Esophagus muscularis mucosa (tissue), 4 donors: ENCODE measurements at regions not wholly inside any gene's neighbourhood (a gene's known extent, or its start where the extent isn't known, plus 50 kb on each side); places are given as distances from the start of the nearest gene placed in this dataset.

ENCODE experiments used
- DNase-seq: peaks from one replicate; pipeline ENCODE4 v3.0.0-alpha.2; 2017; ENCODE audit errors: extremely low spot score
- H3K27ac ChIP-seq, 4 donors: fragments of 200-600 bp; sonication (generic); replicated peaks in 1 of 4; 1 replicate in 3 of 4; 2 replicates in 1 of 4; pipeline ENCODE4 v1.5.1; 2016 to 2019; ENCODE audit warnings: mild to moderate bottlenecking in 1 of 4
- H3K27me3 ChIP-seq, 4 donors: fragments of 200-600 bp; sonication (generic); one replicate each; pipeline versions ENCODE4 v1.5.1 to v1.6.0; 2016 to 2019
- H3K36me3 ChIP-seq, 4 donors: fragments of 200-600 bp; sonication (generic); one replicate each; pipeline ENCODE4 v1.5.1; 2016 to 2019
- H3K4me1 ChIP-seq, 4 donors: fragments of 200-600 bp; sonication (generic); one replicate each; pipeline ENCODE4 v1.5.1; 2016 to 2019
- H3K4me3 ChIP-seq, 4 donors: fragments of 200-600 bp; sonication (generic); 1 replicate in 2 of 4; 2 replicates in 2 of 4; pipeline ENCODE4 v1.5.1; 2016 to 2019; ENCODE audit warnings: mild to moderate bottlenecking in 4 of 4, moderate library complexity in 1 of 4
- H3K9me3 ChIP-seq, 4 donors: fragments of 200-600 bp; sonication (generic); 1 replicate in 3 of 4; 2 replicates in 1 of 4; pipeline ENCODE4 v1.5.1; 2016 to 2019
- EP300 ChIP-seq: sonication (generic); formaldehyde crosslinking; IDR thresholded peaks from one replicate; pipeline ENCODE4 v1.6.1; 2017; ENCODE audit warnings: antibody characterized with exemption
- POLR2A ChIP-seq: fragments of 450-650 bp; IDR thresholded peaks from one replicate; pipeline ENCODE4 v1.6.1; 2017; ENCODE audit warnings: antibody characterized with exemption, moderate library complexity, mild to moderate bottlenecking, low read depth
- POLR2AphosphoS5 ChIP-seq, 2 donors: sonication (generic); formaldehyde crosslinking; IDR thresholded peaks; one replicate each; pipeline ENCODE4 v1.6.1; 2017; ENCODE audit warnings: antibody characterized with exemption in 2 of 2
- WGBS: methylation state at CpG from one replicate; pipeline ENCODE4 v1.1.5; 2018; 5-methylcytosine and 5-hydroxymethylcytosine counted together
- intact Hi-C: fragments of 100-400 bp; cut with DNase I; formaldehyde crosslinking; loops from one replicate; pipeline ENCODE4 v1.15.1; 2023
- TF ChIP-seq, protein P1 (sequence below), 3 experiments: fragments of 200-600 bp in 2 of 3; fragments of 450-650 bp in 1 of 3; sonication (generic) in 2 of 3; IDR thresholded peaks; one replicate each; pipeline ENCODE4 v1.5.1; 2017 to 2019; ENCODE audit warnings: antibody characterized with exemption in 3 of 3, mild to moderate bottlenecking in 2 of 3, moderate library complexity in 1 of 3

DNA sequence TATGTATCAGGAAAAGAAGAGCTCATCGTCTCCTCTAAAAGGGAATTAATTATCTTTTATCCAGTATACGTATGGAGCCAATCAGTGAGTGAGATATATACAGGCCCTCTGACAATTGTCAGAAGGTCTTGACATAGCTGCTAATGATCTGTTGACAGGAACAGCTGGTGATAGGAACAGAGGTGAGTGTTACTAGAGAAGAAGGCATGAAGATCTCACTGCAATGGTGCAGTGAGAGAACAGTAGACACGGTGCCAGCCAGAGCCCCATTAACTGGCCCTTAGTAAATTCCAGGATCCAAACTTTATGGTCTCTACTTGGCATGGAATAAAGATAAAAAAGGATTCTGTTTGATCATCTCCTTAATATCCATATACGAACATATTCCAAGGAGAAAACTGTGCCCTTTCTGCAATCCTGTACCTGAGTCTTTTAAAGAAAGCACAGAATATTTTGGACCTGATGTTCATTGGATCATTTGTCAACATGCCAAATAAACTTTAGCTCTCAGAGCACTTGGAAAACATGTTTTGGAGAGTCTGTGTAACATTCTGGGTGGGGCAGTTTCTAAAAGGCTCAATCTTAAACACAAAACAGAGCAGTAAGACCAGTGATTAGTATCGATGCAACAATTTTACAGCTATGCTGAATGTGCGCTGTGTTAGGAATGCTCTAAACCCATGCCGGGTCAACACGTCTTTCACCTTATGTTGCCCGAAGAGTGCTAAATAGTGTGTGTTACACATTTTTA, 135.8 kb upstream of the CITED2 start:
- WGBS = 80% methylated on average over 9 of the region's 9 CpGs
- Histone ChIP-seq H3K36me3 (no peaks in the 10 kb centered on the region), H3K4me1 (peaks cover 0 to 7% (median 3%) of the 10 kb centered on the region in 4 donors), H3K4me3 (no peak overlapping the region), H3K27me3 (no peaks in the 10 kb centered on the region), H3K9me3 (no peaks in the 10 kb centered on the region), H3K27ac (no peak overlapping the region)
- no peak for DNase-seq
- intact Hi-C loops = no loop called here
- TF ChIP-seq EP300 (no peak), POLR2AphosphoS5 (IDR thresholded peaks at IDR 0.05) (no peak), POLR2A (no peak)
- TF ChIP-seq, protein P1, sequence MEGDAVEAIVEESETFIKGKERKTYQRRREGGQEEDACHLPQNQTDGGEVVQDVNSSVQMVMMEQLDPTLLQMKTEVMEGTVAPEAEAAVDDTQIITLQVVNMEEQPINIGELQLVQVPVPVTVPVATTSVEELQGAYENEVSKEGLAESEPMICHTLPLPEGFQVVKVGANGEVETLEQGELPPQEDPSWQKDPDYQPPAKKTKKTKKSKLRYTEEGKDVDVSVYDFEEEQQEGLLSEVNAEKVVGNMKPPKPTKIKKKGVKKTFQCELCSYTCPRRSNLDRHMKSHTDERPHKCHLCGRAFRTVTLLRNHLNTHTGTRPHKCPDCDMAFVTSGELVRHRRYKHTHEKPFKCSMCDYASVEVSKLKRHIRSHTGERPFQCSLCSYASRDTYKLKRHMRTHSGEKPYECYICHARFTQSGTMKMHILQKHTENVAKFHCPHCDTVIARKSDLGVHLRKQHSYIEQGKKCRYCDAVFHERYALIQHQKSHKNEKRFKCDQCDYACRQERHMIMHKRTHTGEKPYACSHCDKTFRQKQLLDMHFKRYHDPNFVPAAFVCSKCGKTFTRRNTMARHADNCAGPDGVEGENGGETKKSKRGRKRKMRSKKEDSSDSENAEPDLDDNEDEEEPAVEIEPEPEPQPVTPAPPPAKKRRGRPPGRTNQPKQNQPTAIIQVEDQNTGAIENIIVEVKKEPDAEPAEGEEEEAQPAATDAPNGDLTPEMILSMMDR (IDR thresholded peaks at IDR 0.05) = no peak

DNA sequence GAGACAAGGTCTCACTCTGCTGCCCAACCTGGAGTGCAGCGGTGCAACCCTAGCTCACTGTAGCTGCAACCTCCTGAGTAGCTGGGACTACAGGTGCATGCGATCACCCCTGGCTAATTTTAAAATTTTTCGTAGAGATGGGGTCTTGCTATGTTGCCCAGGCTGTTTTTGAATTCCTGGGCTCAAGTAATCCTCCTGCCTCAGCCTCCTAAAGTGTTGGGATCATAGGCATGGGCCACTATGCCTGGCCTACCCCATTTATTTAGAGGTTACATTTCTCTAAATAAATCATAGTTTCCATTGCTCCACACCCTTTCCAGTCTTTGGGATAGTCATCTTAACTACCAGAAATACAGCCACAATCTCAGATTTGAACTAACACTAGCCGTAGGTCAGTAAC, 134.7 kb upstream of the CITED2 start:
- intact Hi-C loops = no loop called here
- Histone ChIP-seq H3K27me3 (no peaks in the 10 kb centered on the region), H3K4me3 (no peak overlapping the region), H3K27ac (no peak overlapping the region), H3K4me1 (peaks cover 0 to 7% (median 3%) of the 10 kb centered on the region in 4 donors), H3K36me3 (no peaks in the 10 kb centered on the region), H3K9me3 (no peaks in the 10 kb centered on the region)
- DNase-seq = no peak
- WGBS = 86% methylated on average over 4 of the region's 4 CpGs
- TF ChIP-seq, protein P1 (IDR thresholded peaks at IDR 0.05) = no peak
- TF ChIP-seq POLR2AphosphoS5 (IDR thresholded peaks at IDR 0.05) = no peak
- no peak for TF ChIP-seq EP300
- TF ChIP-seq POLR2A = no peak

DNA sequence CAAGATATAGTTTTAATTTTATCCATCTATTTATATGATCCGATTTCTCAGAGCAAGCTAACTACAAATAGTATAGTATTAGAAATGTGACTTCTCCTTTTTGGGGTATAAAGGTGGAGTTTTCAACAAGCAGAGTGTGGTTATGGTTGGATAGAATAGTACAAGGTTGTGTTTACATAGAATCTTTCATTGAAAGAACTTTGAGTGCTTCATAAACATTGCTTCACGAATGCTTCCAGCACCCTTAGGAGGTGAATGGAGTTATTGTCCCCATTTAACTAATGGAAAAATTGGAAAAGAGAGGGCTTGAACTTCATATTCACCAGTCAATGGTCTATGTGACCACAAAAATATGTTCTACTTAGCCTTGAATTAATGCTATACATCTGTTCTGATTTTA, 134.1 kb upstream of the CITED2 start:
- DNase-seq = no peak
- no peak overlapping the region for H3K4me3 ChIP-seq
- no peaks in the 10 kb centered on the region for H3K9me3 ChIP-seq
- no peaks in the 10 kb centered on the region for H3K27me3 ChIP-seq
- WGBS = 63% methylated on average over 2 of the region's 2 CpGs
- no peak overlapping the region for H3K27ac ChIP-seq
- no peaks in the 10 kb centered on the region for H3K36me3 ChIP-seq
- H3K4me1 ChIP-seq = peaks cover 0 to 7% (median 3%) of the 10 kb centered on the region in 4 donors
- intact Hi-C loops = no loop called here
- TF ChIP-seq EP300 = no peak
- TF ChIP-seq, protein P1 (IDR thresholded peaks at IDR 0.05) = no peak
- no peak for TF ChIP-seq POLR2A
- no peak for TF ChIP-seq POLR2AphosphoS5 (IDR thresholded peaks at IDR 0.05)

DNA sequence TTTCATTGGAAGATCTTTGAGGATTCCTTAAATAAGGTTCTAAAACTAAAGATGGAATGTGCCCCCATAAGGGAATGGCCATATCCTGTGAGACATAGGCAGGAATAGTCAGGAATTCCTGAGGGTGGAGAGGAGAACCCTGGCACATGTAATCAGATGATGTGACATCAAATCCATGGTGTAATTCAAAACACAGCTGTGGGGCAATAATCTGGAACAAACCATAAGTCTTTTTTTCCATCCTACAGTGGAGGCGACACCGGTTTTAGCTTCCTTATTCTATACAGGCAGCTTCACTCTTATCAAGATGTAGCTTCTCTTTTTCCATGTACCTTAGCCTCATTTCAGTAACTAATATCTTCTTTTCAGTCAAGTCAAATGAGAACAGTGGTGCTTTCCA, 133.6 kb upstream of the CITED2 start:
- no peak for DNase-seq
- intact Hi-C loops = no loop called here
- H3K27me3 ChIP-seq = no peaks in the 10 kb centered on the region
- TF ChIP-seq, protein P1 (IDR thresholded peaks at IDR 0.05) = no peak
- TF ChIP-seq EP300 = no peak
- TF ChIP-seq POLR2A = no peak
- TF ChIP-seq POLR2AphosphoS5 (IDR thresholded peaks at IDR 0.05) = no peak
- WGBS = 78% methylated on average over 2 of the region's 2 CpGs
- H3K9me3 ChIP-seq = no peaks in the 10 kb centered on the region
- no peak overlapping the region for H3K4me3 ChIP-seq
- peaks cover 0 to 7% (median 3%) of the 10 kb centered on the region in 4 donors for H3K4me1 ChIP-seq
- H3K27ac ChIP-seq = no peak overlapping the region
- H3K36me3 ChIP-seq = no peaks in the 10 kb centered on the region

DNA sequence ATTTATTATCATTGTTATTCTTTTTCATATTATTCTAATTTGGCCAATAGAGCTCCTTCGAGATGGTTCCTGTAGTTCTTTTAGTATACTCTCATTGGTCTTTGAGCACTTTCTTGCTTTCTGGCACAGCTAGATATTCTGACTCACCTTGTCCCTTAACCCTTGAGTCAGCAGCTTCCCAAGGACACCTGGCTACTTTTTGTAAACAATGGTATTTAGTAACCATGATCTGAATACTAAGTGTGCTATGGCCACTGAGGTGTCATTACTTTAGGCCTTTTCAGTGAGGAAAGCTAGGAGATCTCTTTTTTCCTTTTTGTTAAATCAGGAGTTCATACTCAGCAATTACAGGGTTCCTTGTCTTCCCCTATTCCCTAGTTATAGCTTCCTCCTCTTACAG, 126.5 kb upstream of the CITED2 start:
- H3K4me3 ChIP-seq = no peak overlapping the region
- TF ChIP-seq EP300 (no peak), POLR2AphosphoS5 (IDR thresholded peaks at IDR 0.05) (no peak), POLR2A (no peak)
- TF ChIP-seq, protein P1 (IDR thresholded peaks at IDR 0.05) = no peak
- no peak overlapping the region for H3K27ac ChIP-seq
- no peaks in the 10 kb centered on the region for H3K9me3 ChIP-seq
- no peaks in the 10 kb centered on the region for H3K27me3 ChIP-seq
- H3K4me1 ChIP-seq = no peaks in the 10 kb centered on the region
- 100% methylated on average over 1 of the region's 1 CpG for WGBS
- no peak for DNase-seq
- intact Hi-C loops = no loop called here
- H3K36me3 ChIP-seq = no peaks in the 10 kb centered on the region
